ENCODE measurements at regions not wholly inside any gene's neighbourhood (a gene's known extent, or its start where the extent isn't known, plus 50 kb on each side); places are given as distances from the start of the nearest gene placed in this dataset.

GRCh38 chr7:91396-92175 lies 100.8 kb upstream of the FAM20C start:
- TF ChIP-seq CTCF (conservative IDR thresholded peaks at IDR 0.05; ENCODE audit: low read depth in 2 of 2) (no peak), POLR2AphosphoS5 (IDR thresholded peaks at IDR 0.05; ENCODE audit: low read depth) (no peak), CREB1 (CRISPR knock-in tag; IDR thresholded peaks at IDR 0.05; ENCODE audit: low read depth) (no peak), EZH2phosphoT487 (IDR thresholded peaks at IDR 0.05; ENCODE audit: unreplicated experiment) (no peak), JUNB (IDR thresholded peaks at IDR 0.05; ENCODE audit: unreplicated experiment) (no peak), EZH2 (IDR thresholded peaks at IDR 0.05; ENCODE audit: low read depth, unreplicated experiment) (no peak)

All from GM23338 (cell line).